ENCODE measurements at regions not wholly inside any gene's neighbourhood (a gene's known extent, or its start where the extent isn't known, plus 50 kb on each side); places are given as distances from the start of the nearest gene placed in this dataset.

DNA sequence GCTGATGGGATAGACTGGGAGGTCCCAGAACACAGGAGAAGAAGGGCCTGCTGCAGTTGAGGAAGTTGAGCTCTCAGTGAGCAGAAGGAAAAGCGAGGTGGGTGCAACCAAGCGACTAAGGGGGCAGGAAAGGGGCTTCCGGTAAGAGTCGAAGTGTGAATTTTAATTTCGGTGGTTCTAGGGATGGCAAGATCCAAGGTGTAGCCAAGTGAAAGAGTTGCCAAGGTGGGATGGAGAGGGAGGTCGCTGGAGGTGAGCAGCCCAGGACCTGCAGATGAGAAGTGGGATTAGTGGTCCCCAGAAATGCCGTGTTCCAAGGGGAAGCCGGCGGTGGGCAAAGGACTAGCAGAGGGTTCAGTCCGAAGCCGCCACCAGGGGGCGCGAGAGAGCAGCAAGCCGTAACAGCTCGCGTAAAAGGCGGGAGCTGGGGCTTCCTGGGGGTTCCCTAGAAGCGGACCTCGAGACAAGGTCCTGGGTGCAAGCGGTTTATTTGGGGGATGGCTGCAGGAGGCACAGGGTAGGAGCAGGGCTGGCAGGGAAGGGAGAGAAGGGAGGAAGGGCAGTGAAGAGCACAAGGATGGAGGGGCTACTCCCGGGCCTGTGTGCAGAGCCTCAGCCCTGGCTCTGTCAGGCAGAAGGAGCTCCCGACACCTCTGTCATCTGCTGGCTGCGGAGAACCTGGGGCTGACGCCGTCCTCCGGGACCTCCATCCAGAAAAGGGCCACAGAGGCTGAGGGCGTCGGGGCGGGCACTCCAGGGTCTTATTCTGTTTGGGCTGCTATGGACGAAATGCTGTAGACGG, 103.6 kb downstream of the PAX1 start:
- in situ Hi-C loops (cut with HindIII; ENCODE audit: low sequenced_read_pairs): no loop called here

DNA sequence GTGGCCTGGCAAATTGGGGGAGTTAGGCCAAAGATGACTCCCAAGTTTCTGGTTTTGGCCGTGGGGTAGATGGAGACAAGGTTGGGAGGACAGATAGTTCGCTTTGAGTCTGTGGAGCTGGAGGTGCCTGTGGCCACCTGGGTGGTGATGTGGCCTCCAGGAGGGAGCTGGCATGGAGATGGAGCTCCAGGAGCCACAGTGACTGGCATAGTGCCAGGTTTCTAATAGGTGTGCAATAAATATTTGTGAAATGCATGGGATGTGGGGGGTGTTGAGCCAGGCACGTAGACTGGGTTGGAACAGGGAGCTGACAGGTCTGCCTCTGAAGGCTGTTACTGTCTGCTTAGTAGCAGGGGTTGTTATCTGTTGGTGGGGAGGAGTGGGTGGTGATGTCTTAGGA, 102.7 kb downstream of the PAX1 start:
- in situ Hi-C loops (cut with HindIII; ENCODE audit: low sequenced_read_pairs): no loop called here

DNA sequence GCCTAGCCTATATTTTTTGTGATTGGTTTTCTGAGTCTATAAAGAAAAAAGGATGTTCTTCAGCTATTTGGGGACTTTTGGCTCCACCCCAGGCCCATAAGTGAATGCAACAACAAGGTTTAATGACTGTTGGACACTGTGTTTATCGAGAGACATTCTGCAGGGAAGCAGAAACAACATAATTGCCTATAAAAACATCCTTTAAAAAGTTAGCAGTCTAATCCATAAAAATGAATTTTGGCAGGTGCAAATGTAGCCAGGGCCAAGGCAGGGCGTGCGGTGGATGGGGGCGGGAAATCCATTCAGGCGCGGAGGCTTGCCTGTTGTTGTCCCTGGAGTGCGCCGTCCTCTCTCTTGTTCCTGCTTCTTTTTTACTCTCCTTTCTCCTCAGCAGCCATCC, 99.3 kb downstream of the PAX1 start:
- in situ Hi-C loops (cut with HindIII; ENCODE audit: low sequenced_read_pairs): no loop called here

DNA sequence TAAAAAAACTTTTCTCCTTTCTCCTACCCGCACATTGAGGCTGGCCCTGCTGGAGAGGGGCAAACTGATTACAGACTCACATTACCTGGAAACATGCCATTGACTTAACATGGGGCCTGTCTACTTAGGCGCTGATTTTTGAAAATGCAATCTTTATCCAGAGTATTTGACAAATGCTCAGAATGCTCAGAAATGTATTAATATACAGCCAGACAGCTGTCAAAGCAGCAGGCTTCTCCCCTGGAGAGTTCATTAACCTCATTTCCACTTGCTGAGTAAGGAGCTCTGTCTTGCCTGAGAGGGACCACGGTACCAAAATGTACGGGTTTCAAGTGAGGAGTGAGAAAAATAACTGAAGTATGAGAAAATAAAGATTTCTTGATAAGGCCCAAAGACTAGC, 95.7 kb downstream of the PAX1 start:
- in situ Hi-C loops (cut with HindIII; ENCODE audit: low sequenced_read_pairs): no loop called here

DNA sequence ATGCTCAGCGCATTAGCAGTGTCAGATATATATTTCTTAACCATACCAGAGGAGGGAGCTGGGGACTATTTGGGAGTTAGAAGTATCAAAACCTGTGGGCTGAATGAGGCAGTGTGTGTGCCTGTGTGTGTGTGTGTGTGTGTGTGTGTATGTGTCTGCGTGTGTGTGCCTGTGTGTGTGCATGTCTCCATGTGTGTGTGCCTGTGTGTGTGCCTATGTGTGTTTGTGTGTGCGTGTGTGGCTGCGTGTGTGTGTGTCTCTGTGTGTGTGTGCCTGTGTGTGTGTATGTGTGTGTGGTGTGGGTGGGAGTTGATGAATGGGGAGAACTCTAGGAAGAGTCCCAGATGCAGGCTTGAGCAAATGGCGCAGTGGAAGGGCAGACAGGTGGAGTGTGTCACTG, 92.9 kb downstream of the PAX1 start:
- in situ Hi-C loops (cut with HindIII; ENCODE audit: low sequenced_read_pairs): no loop called here

DNA sequence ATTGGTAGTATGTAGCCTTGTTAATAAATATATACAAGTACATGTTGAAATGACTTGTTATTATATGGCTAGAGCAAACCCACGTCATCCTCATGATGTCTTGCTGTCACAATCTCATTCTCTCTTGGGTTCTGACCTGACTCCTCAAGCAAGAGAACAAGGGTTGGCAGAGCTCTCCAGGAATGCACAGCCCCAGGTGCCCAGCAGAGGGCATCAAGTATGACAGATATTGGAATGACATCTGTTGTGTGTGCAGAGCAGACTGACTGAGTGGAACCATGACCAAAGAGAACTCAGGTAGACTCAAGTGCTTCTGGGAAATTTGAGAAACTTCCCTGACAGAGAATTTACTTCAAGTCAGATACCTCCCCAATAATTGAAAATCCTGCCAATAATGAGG, 90.6 kb downstream of the PAX1 start:
- in situ Hi-C loops (cut with HindIII; ENCODE audit: low sequenced_read_pairs): no loop called here

DNA sequence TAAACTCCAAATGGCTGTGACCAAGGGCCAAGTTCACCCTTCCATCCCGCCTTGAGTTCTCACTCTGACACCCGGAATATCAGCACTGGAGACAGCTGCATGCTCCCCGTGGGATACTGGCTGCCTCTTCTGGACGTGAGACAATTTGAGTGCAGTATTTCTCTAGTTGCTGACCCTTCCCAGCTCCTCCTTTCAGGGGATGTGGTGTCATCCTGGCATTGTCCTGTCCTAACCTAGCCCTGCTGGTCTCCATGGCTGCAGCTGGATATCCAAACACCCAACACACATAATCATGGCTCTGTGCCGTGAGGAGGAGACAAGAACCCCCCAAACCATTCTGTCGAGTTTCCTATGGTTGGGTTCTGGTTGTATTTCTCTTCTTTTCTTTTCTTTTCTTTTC, 82.6 kb downstream of the PAX1 start:
- in situ Hi-C loops (cut with HindIII; ENCODE audit: low sequenced_read_pairs): no loop called here

DNA sequence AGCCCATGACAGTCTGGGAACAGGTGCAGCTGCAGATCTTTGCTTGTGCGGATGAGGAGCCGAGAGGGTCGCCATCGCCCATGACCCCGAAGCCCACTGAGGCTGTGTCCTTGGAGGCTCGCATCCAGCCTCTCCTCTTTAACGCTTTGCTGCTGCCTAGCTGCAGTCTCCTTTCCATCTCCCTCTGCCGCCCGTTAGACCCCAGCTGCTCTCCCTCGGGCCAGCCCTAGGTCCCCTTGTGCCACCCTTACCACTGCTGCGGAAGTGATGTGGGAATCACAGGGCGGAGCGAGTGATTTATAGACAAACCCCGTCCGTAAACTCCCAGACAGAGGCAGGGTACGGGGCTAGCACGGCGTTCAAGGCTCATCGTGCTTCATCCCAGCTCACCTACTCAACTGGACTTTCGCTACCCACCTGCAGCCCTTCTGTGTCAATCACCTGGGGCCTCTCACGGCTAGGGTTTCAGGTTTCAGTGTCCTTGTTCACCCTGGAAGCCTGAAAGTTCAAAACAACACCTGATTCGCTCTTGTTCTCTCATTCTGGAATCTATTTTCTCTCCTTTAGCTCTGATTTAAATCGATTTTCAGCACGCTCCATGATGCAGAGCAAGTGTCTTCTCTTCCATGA, 76.1 kb downstream of the PAX1 start:
- in situ Hi-C loops (cut with HindIII; ENCODE audit: low sequenced_read_pairs): no loop called here

DNA sequence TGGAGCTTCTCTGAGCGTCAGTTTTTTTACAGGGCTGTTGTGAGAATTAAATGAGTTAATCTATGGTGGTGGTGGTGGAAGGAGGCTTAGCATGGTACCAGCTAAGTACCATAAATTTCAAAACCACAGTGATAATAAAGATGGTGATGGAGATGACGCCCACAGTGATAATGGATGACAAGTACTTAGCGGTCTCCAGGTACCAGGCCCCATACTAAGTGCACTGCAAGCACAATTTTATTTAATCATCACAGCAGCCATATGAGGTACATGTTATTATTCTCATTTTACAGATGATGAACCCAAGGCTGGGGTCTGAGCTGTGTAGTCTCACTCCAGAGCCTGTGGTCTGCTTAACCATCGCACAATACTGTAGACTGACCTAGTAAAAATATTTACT, 75.1 kb downstream of the PAX1 start:
- in situ Hi-C loops (cut with HindIII; ENCODE audit: low sequenced_read_pairs): no loop called here

Data from endothelial cell of hepatic sinusoid (primary cell).